T-helper 1 cell treated with Interleukin-12 subunit alpha and Interleukin-12 subunit beta and Interleukin-4 antibody, amounts not matched to agents 30 ng/mL and 1 ng/mL, for 36 hours (primary cell): ENCODE measurements at regions not wholly inside any gene's neighbourhood (a gene's known extent, or its start where the extent isn't known, plus 50 kb on each side); places are given as distances from the start of the nearest gene placed in this dataset.

Source experiments
- intact Hi-C: fragments of 100-400 bp; cut with micrococcal nuclease; formaldehyde crosslinking; loops from one replicate; pipeline ENCODE4 v1.15.1; 2024

DNA sequence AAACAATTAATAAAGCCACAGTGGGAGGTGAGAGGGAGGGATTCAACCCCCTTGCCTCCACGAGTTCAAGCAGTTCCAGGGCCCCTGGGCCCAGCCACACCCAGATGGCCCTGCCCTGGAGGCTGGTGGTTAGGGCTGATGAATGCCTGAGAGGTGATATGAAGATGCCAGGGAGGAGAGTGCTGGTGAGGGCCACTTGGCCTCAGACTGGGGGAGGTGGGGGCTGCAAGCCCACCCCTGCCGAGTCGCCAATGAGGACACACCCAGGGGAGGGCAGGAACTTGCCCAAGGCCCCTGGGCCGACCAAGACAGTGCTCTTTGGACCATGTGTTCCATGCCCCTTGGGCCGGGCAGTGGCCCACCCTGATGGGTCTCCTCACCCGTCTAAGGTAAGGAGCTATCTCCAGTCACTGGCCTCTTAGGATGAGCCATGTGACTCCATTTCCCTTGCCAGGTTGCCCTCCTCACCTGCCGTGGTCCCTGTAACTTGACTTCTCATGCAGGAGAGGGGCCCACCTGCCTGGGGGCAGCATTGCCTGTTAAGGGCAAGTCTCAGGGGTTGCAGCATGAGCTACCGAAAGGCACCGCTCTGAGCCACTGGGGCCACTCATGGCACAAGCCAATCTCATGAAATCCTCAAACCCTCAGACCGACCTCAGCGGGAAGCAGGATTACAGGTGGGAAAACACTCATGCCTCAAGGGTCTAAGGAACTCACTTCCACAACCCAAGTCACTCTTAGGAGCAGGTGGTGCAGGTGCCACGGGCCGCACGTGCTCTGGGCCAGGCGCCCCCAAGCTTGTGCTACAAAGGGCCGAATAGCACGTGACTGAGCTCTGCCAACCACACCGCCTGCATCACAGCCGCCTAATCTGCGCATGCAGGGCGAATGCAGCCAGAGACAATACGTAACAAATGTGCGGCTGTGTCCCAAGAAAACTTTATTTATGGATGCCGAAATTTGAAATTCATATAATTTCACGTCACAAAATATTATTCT, 147.4 kb upstream of the MLN start:
- intact Hi-C loops: no loop called here

DNA sequence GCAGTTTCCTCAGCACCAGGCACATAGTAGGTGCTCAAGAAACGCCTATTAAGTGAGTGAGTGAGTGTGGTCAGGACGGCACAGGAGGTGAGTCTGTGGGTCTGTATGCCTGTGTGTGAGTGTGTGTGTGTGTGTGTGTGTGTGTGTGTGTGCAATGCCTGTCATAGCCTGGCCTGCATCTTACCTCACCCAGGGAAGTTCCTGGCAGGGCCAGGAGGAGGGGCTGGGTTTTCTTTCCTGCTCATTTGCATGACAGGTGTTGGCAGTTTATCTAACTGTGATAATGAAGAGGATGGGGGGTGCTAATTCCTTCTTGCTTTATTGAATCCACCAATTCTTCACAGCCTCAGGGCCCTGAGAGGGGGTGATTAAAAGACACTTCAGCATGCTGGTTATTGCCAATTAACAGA, 146.7 kb upstream of the MLN start:
- intact Hi-C loops: no loop called here

GRCh38 chr6:33949877-33950435, 146.2 kb upstream of the MLN start:
- intact Hi-C loops: no loop called here

DNA sequence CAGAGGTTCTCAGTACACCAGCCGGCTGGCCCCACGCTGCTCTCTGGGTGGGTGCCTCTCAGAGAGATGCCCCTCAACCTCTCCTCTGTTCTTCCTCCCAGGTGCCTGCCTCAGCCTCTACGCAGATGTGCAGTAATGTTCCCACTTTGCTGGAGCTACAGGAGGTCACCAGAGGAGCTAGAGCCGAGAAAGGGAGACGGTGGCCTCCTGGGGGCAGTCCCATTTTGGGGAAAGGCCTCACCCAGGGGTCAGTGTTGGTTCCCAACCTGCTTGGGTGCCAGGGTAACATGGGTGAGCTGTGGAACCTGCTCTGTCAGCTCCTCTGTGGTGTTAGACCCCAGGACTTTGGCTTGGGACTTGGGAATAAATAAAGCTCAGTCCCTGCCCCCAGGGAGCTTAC, 145.3 kb upstream of the MLN start:
- intact Hi-C loops: no loop called here

GRCh38 chr6:33947916-33948594, 144.3 kb upstream of the MLN start:
- intact Hi-C loops: no loop called here

DNA sequence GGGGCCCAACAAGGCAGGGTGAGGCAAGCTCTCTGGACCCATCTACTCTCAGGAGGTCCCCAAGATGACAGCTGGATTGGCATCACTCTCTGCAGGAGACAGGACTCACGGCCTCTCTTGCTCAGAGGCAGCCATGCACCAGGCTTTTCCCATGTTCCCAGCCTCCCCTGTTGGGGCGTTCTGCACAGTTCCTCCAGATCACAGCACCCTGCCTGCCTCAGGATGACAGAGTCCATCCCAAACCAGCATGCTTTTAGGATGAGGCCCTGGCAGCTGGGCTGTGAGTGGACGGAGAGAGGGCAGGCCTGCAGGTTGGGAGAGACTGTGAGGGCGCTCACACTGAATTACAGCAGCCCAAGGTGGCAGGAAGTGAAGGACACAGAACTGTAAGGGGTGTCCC, 143.2 kb upstream of the MLN start:
- intact Hi-C loops: no loop called here

- intact Hi-C loops: no loop called here
Measured at GRCh38 chr6:33945931-33946330, 142.1 kb upstream of the MLN start.

GRCh38 chr6:33944686-33945411, 141.0 kb upstream of the MLN start:
- intact Hi-C loops: no loop called here

DNA sequence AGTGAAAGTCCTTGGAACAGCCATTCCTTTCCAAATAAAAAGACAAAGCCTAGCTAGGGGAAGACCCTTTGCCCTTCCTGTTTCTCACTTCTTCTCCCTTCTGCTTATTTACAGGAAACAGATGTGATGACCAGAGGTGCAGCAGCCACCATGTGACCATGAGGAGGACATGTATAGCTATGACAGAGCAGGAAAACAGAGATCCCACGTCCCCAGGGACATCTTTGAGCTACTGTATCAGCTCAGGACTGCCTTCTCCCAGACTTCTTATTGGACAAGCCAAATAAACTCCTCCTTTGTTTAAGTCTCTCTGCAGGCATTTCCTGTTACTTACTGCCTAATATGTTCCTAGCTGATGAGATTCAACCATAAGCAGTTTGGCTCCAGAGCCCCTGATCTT, 133.1 kb upstream of the MLN start:
- intact Hi-C loops: no loop called here

GRCh38 chr6:33935439-33936080, 131.8 kb upstream of the MLN start:
- intact Hi-C loops: no loop called here

DNA sequence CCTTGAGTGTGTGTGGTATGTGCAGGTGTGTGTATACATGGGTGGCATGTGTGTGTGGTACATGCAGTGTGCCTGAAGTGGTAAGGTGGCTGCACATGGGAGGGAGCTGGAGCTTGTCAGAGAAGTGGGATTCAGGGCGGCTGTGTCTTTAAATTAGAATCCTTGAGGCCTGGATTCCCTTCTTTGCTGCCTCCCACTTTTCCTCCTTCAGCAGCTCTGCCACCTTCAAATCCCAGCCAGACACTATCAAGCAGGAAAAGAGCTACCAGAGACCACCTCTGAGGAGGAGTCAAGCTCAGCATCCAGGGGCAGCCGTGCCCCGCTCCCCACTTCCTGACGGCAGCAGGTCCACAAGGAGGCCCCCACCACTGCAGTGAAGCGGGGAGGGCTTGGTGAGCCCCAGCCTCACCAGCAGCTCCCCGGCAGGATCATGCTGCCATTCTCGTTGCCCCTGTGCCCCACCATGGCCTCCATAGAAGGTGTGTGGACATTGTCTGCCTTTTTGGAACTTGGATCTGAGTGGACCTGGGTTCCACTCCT, 131.0 kb upstream of the MLN start:
- intact Hi-C loops: no loop called here

GRCh38 chr6:33933101-33933500, 129.3 kb upstream of the MLN start:
- intact Hi-C loops: no loop called here

DNA sequence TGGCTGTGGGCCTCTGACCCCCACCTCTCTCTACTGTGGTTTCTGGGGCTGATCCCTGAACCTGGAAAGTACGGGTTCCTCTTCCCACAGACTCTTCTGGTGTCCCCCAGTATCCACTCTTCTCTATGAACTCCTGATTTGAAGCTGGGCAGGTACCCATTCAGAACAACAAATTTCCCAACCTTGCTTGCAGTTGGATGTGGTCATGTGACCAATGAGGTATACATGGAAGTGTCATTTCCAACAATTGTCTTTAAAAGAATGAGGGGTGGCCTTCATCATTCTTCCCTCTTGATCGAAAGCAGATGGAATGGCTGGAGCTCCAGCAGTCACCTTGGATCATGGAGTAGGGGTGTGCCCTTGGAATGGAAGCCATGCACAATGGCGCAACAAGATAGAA, 128.0 kb upstream of the MLN start:
- intact Hi-C loops: no loop called here

- intact Hi-C loops: no loop called here
Measured at GRCh38 chr6:33929575-33930288, 125.9 kb upstream of the MLN start.

- intact Hi-C loops: no loop called here
Measured at GRCh38 chr6:33927616-33928015, 123.8 kb upstream of the MLN start.

GRCh38 chr6:33927112-33927511, 123.3 kb upstream of the MLN start:
- intact Hi-C loops: no loop called here

DNA sequence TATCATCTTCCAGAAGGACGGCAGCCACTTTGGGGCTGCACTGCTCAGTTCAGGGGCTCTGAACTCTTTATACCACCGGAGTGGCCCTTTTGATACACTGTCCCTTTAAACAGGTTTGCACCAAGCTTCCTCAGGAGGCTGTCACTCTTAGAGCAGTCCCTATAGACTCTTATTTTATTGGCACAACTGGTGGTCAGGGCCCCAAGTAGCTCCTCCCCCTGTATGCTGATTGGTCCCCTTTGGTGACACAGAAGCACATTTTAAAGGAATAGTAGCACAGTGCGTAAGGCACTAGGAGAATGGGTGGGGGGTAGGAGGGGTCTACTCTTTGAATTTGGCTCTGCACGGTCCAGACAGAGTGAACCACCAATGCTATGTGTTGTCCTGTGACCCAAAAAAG, 122.6 kb upstream of the MLN start:
- intact Hi-C loops: no loop called here

DNA sequence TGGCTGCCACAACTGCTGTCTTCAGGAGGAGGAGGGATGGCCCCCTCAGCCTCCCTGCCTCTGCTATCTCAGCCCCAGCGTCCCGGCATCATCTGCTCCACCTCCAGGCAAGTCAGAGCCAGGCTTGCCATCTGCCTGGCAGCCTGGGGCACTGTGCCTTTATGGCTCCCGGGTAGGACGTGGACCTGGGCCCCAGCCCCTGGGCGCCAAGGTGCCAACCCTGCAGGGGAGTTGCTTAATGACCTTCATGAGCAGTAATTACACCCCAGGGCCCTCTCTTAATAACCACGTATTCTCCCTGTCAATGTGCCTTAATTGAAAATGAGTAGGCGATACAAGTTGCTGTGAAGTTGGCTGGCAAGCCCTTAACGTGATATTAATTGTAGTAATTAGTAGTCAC, 122.1 kb upstream of the MLN start:
- intact Hi-C loops: no loop called here

DNA sequence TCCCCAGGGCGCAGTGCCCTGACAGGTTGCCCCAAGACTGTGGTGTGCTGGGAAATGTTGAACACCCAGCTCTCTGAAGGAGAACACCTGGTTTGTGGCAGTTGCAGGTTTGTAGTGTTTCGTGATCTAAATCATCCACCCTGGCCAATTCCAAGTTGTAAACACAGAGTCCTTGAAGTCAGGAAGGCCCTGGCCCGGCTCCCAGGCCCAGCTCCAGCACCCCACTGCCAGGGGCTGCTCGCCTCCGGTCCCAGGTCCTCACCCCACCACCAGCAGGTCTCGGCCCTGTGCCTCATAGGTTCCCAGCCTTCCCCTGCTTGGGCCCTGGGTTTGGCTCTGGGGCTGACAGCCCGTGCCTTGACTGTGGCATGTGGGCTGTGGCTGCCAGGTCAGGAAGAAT, 121.4 kb upstream of the MLN start:
- intact Hi-C loops: no loop called here

DNA sequence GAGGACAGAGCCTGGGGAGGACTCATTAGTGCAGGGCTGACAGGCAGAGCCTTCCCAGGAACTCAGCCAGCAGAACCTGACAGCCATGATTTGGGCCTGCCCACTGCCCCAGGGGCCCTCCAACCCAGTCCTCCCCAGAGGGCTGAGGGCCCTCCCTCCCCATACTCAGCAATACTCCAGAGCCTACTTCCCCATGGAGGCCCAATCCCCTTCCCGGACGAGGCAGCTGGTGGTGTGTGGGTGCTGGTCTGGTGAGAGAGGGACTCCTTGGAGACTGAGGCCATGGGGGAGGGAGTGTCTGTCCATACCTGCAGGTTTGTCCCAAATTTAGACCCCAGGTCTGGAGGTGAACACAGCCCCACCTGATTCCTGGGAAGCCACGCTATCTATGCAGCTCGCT, 120.9 kb upstream of the MLN start:
- intact Hi-C loops: no loop called here
